OCI-LY3 (cell line): ENCODE measurements at regions not wholly inside any gene's neighbourhood (a gene's known extent, or its start where the extent isn't known, plus 50 kb on each side); places are given as distances from the start of the nearest gene placed in this dataset.

ENCODE experiments used
- EZH2phosphoT487 ChIP-seq: fragments of 200-600 bp; shearing (Covaris generic); IDR thresholded peaks from 2 replicates; pipeline ENCODE4 v1.6.1; 2018; ENCODE audit warnings: antibody characterized with exemption, mixed run types, low read depth
- TF ChIP-seq, protein P1 (sequence below): fragments of 200-600, 300-600 bp; sonication (generic); IDR thresholded peaks from 2 replicates; pipeline ENCODE4 v1.5.1; 2014; ENCODE audit warnings: antibody characterized with exemption, low read length, low read depth

DNA sequence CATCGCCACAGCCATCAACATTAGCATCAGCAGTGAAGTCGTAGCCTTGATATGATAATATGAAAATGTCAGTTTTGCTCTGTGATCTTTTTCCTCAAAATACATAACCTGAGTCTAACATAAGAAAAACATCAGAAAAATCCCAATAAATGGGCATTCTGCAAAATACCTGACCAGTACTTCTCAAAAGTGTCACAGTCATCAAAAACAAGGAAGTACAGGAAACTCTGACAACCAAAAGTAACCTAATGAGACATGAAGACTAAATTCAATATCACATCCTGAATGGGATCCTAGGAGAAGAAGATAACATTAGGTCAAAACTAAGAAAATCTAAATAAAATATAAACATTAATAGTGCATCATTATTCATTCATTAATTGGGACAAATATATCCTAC is 1731.0 kb downstream of the SUCLG1 start:
- TF ChIP-seq, protein P1, sequence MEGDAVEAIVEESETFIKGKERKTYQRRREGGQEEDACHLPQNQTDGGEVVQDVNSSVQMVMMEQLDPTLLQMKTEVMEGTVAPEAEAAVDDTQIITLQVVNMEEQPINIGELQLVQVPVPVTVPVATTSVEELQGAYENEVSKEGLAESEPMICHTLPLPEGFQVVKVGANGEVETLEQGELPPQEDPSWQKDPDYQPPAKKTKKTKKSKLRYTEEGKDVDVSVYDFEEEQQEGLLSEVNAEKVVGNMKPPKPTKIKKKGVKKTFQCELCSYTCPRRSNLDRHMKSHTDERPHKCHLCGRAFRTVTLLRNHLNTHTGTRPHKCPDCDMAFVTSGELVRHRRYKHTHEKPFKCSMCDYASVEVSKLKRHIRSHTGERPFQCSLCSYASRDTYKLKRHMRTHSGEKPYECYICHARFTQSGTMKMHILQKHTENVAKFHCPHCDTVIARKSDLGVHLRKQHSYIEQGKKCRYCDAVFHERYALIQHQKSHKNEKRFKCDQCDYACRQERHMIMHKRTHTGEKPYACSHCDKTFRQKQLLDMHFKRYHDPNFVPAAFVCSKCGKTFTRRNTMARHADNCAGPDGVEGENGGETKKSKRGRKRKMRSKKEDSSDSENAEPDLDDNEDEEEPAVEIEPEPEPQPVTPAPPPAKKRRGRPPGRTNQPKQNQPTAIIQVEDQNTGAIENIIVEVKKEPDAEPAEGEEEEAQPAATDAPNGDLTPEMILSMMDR, result no peak
- TF ChIP-seq EZH2phosphoT487, result no peak
